ENCODE measurements at regions not wholly inside any gene's neighbourhood (a gene's known extent, or its start where the extent isn't known, plus 50 kb on each side); places are given as distances from the start of the nearest gene placed in this dataset.

DNA sequence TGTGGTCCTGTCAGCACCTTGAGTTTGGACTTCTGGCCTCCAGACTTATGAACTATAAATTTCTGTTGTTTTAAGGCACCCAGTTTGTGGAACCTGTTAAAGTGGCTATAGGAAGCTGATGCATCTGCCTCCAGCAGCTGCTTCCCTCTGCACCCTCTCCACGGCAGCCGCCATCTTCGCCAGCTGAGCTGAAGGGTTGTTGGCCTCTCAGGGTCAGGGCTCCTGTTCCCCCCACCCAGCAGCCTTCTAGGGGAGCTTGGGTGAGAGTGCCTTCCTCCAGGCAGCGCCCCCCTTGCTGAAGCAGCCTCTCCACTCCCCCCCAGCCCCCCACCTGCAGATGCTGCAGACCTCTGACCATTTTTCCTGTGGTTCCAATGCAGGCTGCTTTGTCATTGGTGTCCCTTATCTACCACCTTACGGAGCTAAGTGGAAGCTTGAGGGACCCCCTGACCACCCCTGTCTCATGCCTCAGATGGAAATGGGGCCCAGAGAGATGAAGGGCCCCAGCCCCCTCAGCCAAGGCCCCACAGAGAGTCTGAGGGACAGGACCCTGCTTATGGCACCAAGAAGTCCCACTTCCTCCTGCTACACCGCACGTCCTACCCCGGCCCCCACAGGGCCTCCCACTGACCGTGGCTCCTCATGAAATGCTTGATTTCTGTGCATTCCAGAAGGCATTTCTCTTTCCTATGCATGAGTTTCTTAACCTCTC is 61.4 kb upstream of the TLE3 start:
- no peak for TF ChIP-seq CTCF (conservative IDR thresholded peaks at IDR 0.05; ENCODE audit: low read depth, low read length)
- no peak for TF ChIP-seq POLR2A (IDR thresholded peaks at IDR 0.05; ENCODE audit: low read depth, low read length)
- TF ChIP-seq CEBPB (IDR thresholded peaks at IDR 0.05; ENCODE audit: low read depth, low read length): no peak
- TF ChIP-seq, protein P1, sequence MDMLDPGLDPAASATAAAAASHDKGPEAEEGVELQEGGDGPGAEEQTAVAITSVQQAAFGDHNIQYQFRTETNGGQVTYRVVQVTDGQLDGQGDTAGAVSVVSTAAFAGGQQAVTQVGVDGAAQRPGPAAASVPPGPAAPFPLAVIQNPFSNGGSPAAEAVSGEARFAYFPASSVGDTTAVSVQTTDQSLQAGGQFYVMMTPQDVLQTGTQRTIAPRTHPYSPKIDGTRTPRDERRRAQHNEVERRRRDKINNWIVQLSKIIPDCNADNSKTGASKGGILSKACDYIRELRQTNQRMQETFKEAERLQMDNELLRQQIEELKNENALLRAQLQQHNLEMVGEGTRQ (IDR thresholded peaks at IDR 0.05; ENCODE audit: low read depth, low read length): no peak
- no peak for TF ChIP-seq MAFK (IDR thresholded peaks at IDR 0.05; ENCODE audit: low read depth, low read length)
- TF ChIP-seq MXI1 (IDR thresholded peaks at IDR 0.05; ENCODE audit: borderline replicate concordance, low read depth, low read length): no peak
- TF ChIP-seq BHLHE40 (IDR thresholded peaks at IDR 0.05; ENCODE audit: low read depth, low read length): no peak
- TF ChIP-seq SMC3 (IDR thresholded peaks at IDR 0.05; ENCODE audit: low read depth, low read length): no peak
- TF ChIP-seq, protein P2, sequence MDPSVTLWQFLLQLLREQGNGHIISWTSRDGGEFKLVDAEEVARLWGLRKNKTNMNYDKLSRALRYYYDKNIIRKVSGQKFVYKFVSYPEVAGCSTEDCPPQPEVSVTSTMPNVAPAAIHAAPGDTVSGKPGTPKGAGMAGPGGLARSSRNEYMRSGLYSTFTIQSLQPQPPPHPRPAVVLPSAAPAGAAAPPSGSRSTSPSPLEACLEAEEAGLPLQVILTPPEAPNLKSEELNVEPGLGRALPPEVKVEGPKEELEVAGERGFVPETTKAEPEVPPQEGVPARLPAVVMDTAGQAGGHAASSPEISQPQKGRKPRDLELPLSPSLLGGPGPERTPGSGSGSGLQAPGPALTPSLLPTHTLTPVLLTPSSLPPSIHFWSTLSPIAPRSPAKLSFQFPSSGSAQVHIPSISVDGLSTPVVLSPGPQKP (IDR thresholded peaks at IDR 0.05; ENCODE audit: borderline replicate concordance, low read depth, low read length): no peak
